Stimulated activated CD8-positive, alpha-beta memory T cell treated with anti-CD3 and anti-CD28 coated beads, Interleukin-15, amount 100 ng/mL, for 24 hours (primary cell): ENCODE measurements at regions not wholly inside any gene's neighbourhood (a gene's known extent, or its start where the extent isn't known, plus 50 kb on each side); places are given as distances from the start of the nearest gene placed in this dataset.
"Not testable (repeated sequence)": the region's sequence is repeated elsewhere in the genome, so short reads cannot be mapped to it uniquely, and the experiment has no call there.

Experiments used
- DNase-seq: peaks from one replicate; pipeline ENCODE4 v3.0.0-alpha.2; 2020; ENCODE audit warnings: low read depth

- no peak for DNase-seq
These were observed 213.4 kb upstream of the XIST start for GRCh38 chrX:74065831-74066390.

GRCh38 chrX:74063426-74064155, 211.1 kb upstream of the XIST start:
- DNase-seq: no peak

- no peak for DNase-seq
These were observed 209.4 kb upstream of the XIST start for GRCh38 chrX:74061879-74062278.

- no peak for DNase-seq
These were observed 196.6 kb upstream of the XIST start for GRCh38 chrX:74049126-74049525.

GRCh38 chrX:74034066-74034465, 181.6 kb upstream of the XIST start:
- not testable (repeated sequence) for DNase-seq

GRCh38 chrX:74031527-74031926, 179.0 kb upstream of the XIST start:
- DNase-seq: not testable (repeated sequence)

- not testable (repeated sequence) for DNase-seq
These were observed 178.3 kb upstream of the XIST start for GRCh38 chrX:74030766-74031165.

- DNase-seq: not testable (repeated sequence)
These were observed 172.6 kb upstream of the XIST start for GRCh38 chrX:74025145-74025544.

GRCh38 chrX:74023203-74023602, 170.7 kb upstream of the XIST start:
- no peak for DNase-seq

GRCh38 chrX:74018253-74018652, 165.7 kb upstream of the XIST start:
- DNase-seq: no peak

GRCh38 chrX:74015379-74016019, 163.0 kb upstream of the XIST start:
- DNase-seq: peak; percentile 1

GRCh38 chrX:74009041-74009440, 156.5 kb upstream of the XIST start:
- DNase-seq: no peak

- DNase-seq: no peak
These were observed 139.5 kb upstream of the XIST start for GRCh38 chrX:73992019-73992418.

- DNase-seq: no peak
These were observed 134.7 kb upstream of the XIST start for GRCh38 chrX:73987166-73987565.

GRCh38 chrX:73979551-73980131, 127.1 kb upstream of the XIST start:
- no peak for DNase-seq

- DNase-seq: no peak
These were observed 125.1 kb upstream of the XIST start for GRCh38 chrX:73977542-73978169.

GRCh38 chrX:73967461-73967860, 114.9 kb upstream of the XIST start:
- not testable (repeated sequence) for DNase-seq

- no peak for DNase-seq
These were observed 113.3 kb upstream of the XIST start for GRCh38 chrX:73965833-73966232.

GRCh38 chrX:73964579-73964978, 112.1 kb upstream of the XIST start:
- no peak for DNase-seq

- no peak for DNase-seq
These were observed 111.2 kb upstream of the XIST start for GRCh38 chrX:73963682-73964081.

GRCh38 chrX:73962948-73963347, 110.4 kb upstream of the XIST start:
- DNase-seq: no peak

GRCh38 chrX:73961867-73962266, 109.4 kb upstream of the XIST start:
- not testable (repeated sequence) for DNase-seq

GRCh38 chrX:73944563-73944908, 92.0 kb upstream of the XIST start:
- no peak for DNase-seq
